GM12874 (cell line): ENCODE measurements at regions not wholly inside any gene's neighbourhood (a gene's known extent, or its start where the extent isn't known, plus 50 kb on each side); places are given as distances from the start of the nearest gene placed in this dataset.

Experiments
- TF ChIP-seq, protein P1 (sequence below): IDR thresholded peaks from 2 replicates; pipeline ENCODE4 v1.5.1; 2011; ENCODE audit warnings: low read depth, mild to moderate bottlenecking, control low read depth, low read length, moderate library complexity; ENCODE audit not compliant: insufficient read depth

DNA sequence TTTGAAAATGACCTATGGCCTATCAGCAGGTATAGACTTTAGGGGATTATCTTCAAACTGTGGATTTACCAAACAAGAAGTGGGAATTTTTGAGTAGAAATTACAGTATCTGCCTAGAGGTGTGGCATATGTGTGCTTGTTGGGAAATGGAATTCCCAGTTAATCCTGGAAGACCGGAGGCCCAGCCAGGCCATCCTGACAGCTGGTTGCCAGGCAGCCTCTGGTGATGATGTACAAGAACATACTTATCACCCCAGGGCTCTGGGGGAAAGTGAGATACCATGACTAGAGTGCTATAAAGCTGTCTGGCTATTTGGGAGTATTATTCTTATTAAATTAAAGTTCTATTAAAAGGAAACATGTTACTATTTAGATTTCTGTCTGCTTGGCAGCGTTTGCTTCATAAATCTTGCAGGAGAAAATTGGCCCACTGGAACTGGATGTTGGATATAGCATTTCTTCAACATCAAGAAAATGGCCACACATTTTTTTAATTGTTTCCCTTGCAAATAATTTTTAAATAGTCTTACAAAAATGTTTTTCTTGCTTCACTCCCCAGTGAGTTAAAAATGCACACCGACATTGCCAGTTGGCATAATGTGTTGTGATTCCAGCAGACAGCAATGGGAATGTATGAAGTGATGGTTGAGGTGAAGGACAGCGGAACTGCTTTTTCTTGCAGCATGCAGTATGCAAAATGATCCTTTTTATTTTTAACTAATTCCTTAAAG, 187.8 kb downstream of the MYLK4 start:
- TF ChIP-seq, protein P1, sequence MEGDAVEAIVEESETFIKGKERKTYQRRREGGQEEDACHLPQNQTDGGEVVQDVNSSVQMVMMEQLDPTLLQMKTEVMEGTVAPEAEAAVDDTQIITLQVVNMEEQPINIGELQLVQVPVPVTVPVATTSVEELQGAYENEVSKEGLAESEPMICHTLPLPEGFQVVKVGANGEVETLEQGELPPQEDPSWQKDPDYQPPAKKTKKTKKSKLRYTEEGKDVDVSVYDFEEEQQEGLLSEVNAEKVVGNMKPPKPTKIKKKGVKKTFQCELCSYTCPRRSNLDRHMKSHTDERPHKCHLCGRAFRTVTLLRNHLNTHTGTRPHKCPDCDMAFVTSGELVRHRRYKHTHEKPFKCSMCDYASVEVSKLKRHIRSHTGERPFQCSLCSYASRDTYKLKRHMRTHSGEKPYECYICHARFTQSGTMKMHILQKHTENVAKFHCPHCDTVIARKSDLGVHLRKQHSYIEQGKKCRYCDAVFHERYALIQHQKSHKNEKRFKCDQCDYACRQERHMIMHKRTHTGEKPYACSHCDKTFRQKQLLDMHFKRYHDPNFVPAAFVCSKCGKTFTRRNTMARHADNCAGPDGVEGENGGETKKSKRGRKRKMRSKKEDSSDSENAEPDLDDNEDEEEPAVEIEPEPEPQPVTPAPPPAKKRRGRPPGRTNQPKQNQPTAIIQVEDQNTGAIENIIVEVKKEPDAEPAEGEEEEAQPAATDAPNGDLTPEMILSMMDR = no peak

DNA sequence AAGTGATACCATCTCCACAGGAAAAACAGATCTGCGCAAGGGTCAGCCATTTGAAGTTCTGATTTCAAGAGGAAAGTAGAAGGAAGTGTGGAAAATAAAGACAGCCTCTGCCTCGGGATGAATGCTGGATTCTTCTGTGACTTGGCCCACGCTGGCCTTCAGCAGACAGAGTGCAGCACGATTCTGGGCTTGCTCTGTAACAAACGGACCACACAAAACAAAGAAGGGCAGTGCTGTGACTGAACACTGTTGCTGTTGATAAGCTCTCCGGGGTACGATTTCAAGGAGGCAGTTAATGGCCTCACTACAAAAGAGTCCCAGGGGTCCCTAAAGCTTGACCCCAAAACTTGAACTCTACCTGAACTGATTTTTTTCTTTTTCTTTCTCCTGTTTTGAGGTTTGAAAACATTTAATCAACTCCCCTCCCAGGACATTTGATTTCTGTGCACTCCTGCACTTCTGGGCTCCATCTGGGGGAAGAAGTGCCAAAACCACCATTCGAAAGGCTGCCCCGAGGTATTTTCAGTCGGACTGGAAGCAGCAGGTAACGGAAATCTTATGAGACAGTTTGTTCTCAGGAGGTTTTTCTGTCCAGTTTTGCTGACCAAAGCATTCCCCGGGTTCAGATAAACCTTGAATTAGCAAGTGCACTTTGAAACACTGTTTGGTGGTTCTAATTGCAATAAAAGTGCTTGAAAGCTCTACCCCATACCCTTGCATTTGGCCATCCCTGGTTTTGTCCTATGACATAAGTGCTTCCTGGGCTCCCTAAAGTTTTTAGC, 189.6 kb downstream of the MYLK4 start:
- TF ChIP-seq, protein P1 = no peak

DNA sequence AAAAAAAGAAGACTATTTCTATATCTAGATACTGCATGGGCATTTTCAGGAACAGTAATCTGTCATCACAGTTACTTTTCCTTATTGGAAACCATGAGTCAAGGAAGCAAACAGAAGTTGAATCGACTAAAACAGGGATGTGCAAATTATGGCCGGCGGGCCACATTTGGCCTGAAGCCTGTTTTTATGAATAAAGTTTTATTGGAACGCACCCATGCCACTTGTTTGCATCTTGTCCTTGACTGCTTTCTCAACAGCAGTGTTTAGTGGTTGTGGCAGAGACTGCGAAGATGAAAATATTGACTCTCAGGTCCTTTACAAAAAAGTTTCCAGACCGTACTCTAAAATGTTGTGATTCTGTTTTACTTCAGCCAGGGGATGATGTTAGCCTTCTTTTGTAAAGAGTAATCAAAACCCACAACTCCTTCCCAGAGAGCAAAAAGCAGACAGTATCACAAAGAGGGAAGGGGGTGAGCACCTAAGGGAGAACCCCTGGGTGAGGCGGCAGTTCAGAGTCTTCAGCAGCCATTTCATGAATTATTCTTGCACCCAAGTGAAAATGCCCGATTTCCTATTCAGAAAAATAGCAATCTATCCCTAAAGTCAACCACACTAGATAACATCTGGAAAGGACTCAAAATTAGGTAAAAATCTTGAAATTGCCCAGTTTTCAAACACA, 190.4 kb downstream of the MYLK4 start:
- TF ChIP-seq, protein P1 = no peak

DNA sequence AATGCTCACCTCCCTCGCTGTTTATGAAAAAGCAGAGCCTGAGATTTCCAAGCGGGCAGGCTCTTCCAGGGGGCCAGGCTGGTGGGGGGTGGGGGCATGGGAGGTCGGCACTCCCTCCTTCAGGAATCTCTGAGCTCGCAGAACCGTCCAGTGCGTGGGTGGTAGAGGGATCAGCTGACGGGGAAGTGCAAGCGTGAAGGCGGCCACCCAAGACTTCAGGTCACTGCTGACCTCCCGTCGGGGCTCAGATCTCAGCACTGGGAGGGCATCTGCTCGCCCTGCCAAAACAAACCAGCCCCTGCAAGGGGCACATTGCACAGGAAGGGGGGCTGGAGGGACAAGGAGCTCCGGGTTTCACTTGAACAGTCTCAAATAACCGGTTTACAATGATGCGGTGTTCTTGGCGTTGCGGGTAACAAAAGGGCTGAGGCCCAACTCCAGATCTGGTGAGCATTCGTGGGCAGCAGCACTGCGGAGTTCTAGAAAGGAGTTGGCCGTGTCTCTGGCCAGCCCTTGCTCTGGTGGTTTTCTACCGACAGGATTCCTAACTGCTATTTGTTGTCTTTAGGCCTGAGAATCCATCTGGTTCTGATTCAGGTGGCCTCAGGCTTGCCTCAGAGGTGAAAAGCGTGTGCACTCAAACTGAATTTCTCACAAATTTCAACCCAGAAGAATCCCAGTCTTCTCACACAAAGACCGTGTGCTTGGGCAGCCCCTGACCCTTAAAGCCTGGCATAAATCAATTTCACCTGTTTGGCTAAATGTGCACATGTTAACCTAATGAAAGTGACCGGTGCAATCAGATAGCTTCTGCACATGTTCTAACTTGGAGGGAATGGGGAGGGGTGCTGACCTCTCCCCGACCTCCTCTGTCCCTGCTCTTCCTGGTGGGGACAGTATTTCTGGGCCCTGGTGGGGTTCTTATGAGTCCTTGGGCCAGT, 191.6 kb downstream of the MYLK4 start:
- TF ChIP-seq, protein P1 = no peak

DNA sequence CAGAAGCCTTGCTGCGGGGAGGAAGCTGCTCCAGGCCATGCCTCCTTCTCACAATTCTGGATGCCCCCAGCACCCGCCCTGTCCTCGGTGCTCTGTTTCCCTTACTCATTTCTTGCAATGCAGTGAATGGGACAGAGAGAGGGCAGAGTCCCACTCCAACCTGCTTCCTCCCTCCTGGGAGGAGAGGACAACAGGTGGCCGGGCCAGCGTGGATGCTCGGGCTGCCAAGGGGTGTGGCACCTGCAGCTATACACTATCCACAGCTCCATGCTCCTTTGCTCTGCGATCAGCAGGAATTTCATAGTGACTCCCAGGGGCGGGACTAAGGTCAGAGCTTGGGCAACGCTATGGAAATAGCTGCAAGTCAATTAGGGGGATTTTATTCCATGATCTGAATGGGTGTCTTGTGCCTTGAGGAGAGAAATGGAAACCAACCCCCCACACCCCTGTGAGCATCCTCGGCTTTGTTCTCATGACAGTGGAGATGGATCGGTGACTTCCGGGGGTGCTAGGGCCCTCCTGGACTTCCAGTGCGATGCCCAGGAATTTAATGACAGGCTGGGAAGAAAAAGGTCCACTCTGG, 192.5 kb downstream of the MYLK4 start:
- TF ChIP-seq, protein P1 = no peak

DNA sequence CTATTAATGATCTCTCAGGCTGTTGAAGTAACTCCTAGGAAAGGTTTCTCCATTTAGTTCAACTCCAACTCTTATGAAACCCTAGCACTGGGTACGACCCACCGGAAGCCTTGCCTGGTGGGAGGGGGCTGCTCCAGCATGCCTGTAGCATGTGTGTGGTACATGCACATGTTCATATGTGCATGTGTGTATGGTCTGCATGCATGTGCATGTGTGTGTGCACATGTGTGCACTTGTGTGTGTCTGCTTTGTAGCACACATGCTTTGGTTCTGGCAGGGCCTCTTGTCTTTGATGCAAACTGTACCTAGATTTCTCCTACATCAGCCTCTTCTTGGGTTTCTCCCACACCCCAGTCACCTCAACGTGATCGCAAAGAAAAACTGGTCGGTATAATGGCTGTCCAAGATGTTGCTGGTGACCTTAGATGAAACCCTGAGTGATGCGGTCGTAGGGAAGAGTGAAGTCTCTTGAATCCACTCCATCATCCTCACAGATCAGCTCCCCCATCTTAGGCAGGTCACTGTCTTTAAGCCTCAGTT, 193.5 kb downstream of the MYLK4 start:
- TF ChIP-seq, protein P1 = no peak
